OCI-LY3 (cell line): ENCODE measurements at regions not wholly inside any gene's neighbourhood (a gene's known extent, or its start where the extent isn't known, plus 50 kb on each side); places are given as distances from the start of the nearest gene placed in this dataset.

Experiments used
- EZH2phosphoT487 ChIP-seq: fragments of 200-600 bp; shearing (Covaris generic); IDR thresholded peaks from 2 replicates; pipeline ENCODE4 v1.6.1; 2018; ENCODE audit warnings: antibody characterized with exemption, mixed run types, low read depth
- TF ChIP-seq, protein P1 (sequence below): fragments of 200-600, 300-600 bp; sonication (generic); IDR thresholded peaks from 2 replicates; pipeline ENCODE4 v1.5.1; 2014; ENCODE audit warnings: antibody characterized with exemption, low read length, low read depth

- TF ChIP-seq, protein P1, sequence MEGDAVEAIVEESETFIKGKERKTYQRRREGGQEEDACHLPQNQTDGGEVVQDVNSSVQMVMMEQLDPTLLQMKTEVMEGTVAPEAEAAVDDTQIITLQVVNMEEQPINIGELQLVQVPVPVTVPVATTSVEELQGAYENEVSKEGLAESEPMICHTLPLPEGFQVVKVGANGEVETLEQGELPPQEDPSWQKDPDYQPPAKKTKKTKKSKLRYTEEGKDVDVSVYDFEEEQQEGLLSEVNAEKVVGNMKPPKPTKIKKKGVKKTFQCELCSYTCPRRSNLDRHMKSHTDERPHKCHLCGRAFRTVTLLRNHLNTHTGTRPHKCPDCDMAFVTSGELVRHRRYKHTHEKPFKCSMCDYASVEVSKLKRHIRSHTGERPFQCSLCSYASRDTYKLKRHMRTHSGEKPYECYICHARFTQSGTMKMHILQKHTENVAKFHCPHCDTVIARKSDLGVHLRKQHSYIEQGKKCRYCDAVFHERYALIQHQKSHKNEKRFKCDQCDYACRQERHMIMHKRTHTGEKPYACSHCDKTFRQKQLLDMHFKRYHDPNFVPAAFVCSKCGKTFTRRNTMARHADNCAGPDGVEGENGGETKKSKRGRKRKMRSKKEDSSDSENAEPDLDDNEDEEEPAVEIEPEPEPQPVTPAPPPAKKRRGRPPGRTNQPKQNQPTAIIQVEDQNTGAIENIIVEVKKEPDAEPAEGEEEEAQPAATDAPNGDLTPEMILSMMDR, result no peak
- no peak for TF ChIP-seq EZH2phosphoT487
Measured at GRCh38 chr5:125480911-125481310, 734.5 kb upstream of the ZNF608 start.
